GM12878 (cell line): ENCODE measurements at regions not wholly inside any gene's neighbourhood (a gene's known extent, or its start where the extent isn't known, plus 50 kb on each side); places are given as distances from the start of the nearest gene placed in this dataset.

Experiments used
- ATAC-seq: fragments of 200-7000 bp; cut with Tn5 transposase; 3 replicates; pipeline ENCODE4 v1.9.1; 2020; ENCODE audit warnings: mild to moderate bottlenecking, moderate library complexity
- BruUV-seq: library from RNA; stranded (reverse); fragments of 400-500 nt; replicated peaks from 2 replicates; lab custom pipeline; 2021; lab: Mats Ljungman, UMichigan
- CTCF ChIA-PET: fragments of 300-600 bp; sonication (Branson Sonifier 250); formaldehyde crosslinking; extraction: SDS; loops from one replicate; lab custom pipeline; 2021; ENCODE audit warnings: inconsistent platforms; lab: Yijun Ruan, JAX
- POLR2A ChIA-PET: fragments of 350-600 bp; formaldehyde crosslinking; extraction: SDS; loops from one replicate; lab custom pipeline; 2021; ENCODE audit warnings: inconsistent platforms; lab: Charles Lee
- RAD21 ChIA-PET: fragments of 300-600 bp; sonication (Branson Sonifier 250); formaldehyde crosslinking; loops from one replicate; lab custom pipeline; 2023; ENCODE audit warnings: antibody characterized with exemption; ENCODE audit not compliant: unreplicated experiment; lab: Charles Lee
- SMC1A ChIA-PET: fragments of 300-600 bp; sonication (Branson Sonifier 250); formaldehyde crosslinking; loops from one replicate; lab custom pipeline; 2023; ENCODE audit not compliant: unreplicated experiment, uncharacterized antibody; lab: Charles Lee
- DNase-seq: peaks from one replicate; pipeline ENCODE4 v3.0.0-alpha.2; 2011; ENCODE audit warnings: low read depth, low spot score
- FAIRE-seq: peaks from 3 replicates; lab custom pipeline; 2011; peaks lifted over from hg19 to GRCh38; lab: Jason Lieb, UNC
- H2AFZ ChIP-seq: 2 replicates; pipeline ENCODE4 v1.6.0; 2011; ENCODE audit warnings: low read depth, low read length, control low read depth; ENCODE audit not compliant: control insufficient read depth
- H3K27ac ChIP-seq: 2 replicates; pipeline ENCODE4 v1.5.1; 2011; ENCODE audit warnings: control low read depth; ENCODE audit not compliant: control insufficient read depth, insufficient read depth
- H3K27me3 ChIP-seq, 2 experiments: replicated peaks in 1 of 2; 2 replicates each; pipeline versions ENCODE4 v1.6.0 to v1.6.1; 2011; ENCODE audit warnings: low read length in 1 of 2; ENCODE audit not compliant: control insufficient read depth in 2 of 2, insufficient read depth in 2 of 2
- H3K36me3 ChIP-seq, 2 experiments: 2 replicates each; pipeline ENCODE4 v1.5.1; 2011; ENCODE audit warnings: low read length in 1 of 2; ENCODE audit not compliant: control insufficient read depth in 2 of 2, insufficient read depth in 2 of 2
- H3K4me1 ChIP-seq: 2 replicates; pipeline ENCODE4 v1.6.1; 2011; ENCODE audit warnings: mild to moderate bottlenecking, low read length, moderate library complexity, mixed read lengths; ENCODE audit not compliant: control insufficient read depth, insufficient read depth
- H3K4me2 ChIP-seq: 2 replicates; pipeline ENCODE4 v1.6.0; 2011; ENCODE audit warnings: control low read depth; ENCODE audit not compliant: control insufficient read depth, insufficient read depth
- H3K4me3 ChIP-seq: fragments of 200-600 bp; sonication (generic); 2 replicates; pipeline ENCODE4 v1.5.1; 2016
- H3K79me2 ChIP-seq: 2 replicates; pipeline ENCODE4 v1.6.0; 2011; ENCODE audit warnings: low read length; ENCODE audit not compliant: control insufficient read depth, insufficient read depth
- H3K9ac ChIP-seq: 2 replicates; pipeline ENCODE4 v1.8.0; 2011; ENCODE audit warnings: low read length, control low read depth, mixed read lengths; ENCODE audit not compliant: control insufficient read depth, insufficient read depth
- H3K9me3 ChIP-seq: replicated peaks from 3 replicates; pipeline ENCODE4 v1.5.1; 2011; ENCODE audit warnings: mild to moderate bottlenecking, low read length; ENCODE audit not compliant: control insufficient read depth, insufficient read depth
- H4K20me1 ChIP-seq: 2 replicates; pipeline ENCODE4 v1.6.0; 2011; ENCODE audit not compliant: control insufficient read depth, insufficient read depth
- ASH2L ChIP-seq: fragments of 300-600, 200-600 bp; sonication (generic); IDR thresholded peaks from 2 replicates; pipeline ENCODE4 v1.6.1; 2017; ENCODE audit warnings: low read depth, mild to moderate bottlenecking, borderline replicate concordance
- ATF7 ChIP-seq: fragments of 450-650 bp; IDR thresholded peaks from 2 replicates; pipeline ENCODE4 v1.6.1; 2016; ENCODE audit warnings: low read depth, mild to moderate bottlenecking
- CBX5 ChIP-seq: sonication (generic); IDR thresholded peaks from 2 replicates; pipeline ENCODE4 v1.6.1; 2016; ENCODE audit warnings: low read depth, moderate library complexity, mild to moderate bottlenecking, inconsistent platforms
- CEBPB ChIP-seq, 2 experiments: fragments of 150-350 bp in 1 of 2; IDR thresholded peaks; 2 replicates each; pipeline ENCODE4 v1.6.1; 2012 to 2014; ENCODE audit warnings: low read depth in 2 of 2, low read length in 2 of 2, borderline replicate concordance in 1 of 2, inconsistent platforms in 1 of 2
- CHD4 ChIP-seq: fragments of 200-600 bp; sonication (generic); IDR thresholded peaks from 2 replicates; pipeline ENCODE4 v1.6.1; 2016; ENCODE audit warnings: mild to moderate bottlenecking
- ESRRA ChIP-seq: IDR thresholded peaks from 2 replicates; pipeline ENCODE4 v1.6.1; 2012; ENCODE audit warnings: mild to moderate bottlenecking, low read length, improper control_type of control experiment
- ETV6 ChIP-seq, 2 experiments: fragments of 450-650 bp in 1 of 2; IDR thresholded peaks in 1 of 2; conservative IDR thresholded peaks in 1 of 2; 2 replicates each; pipeline ENCODE4 v1.6.1; 2014; ENCODE audit warnings: antibody characterized with exemption in 1 of 2, borderline replicate concordance in 1 of 2, low read depth in 1 of 2, mild to moderate bottlenecking in 1 of 2, moderate library complexity in 1 of 2
- FOXK2 ChIP-seq: fragments of 450-650 bp; IDR thresholded peaks from 2 replicates; pipeline ENCODE4 v1.6.1; 2017; ENCODE audit warnings: mild to moderate bottlenecking, moderate library complexity
- GABPA ChIP-seq: IDR thresholded peaks from 2 replicates; pipeline ENCODE4 v1.6.1; 2014; ENCODE audit warnings: antibody characterized with exemption, low read depth, mild to moderate bottlenecking, inconsistent platforms
- HDAC6 ChIP-seq: fragments of 200-600 bp; sonication (generic); IDR thresholded peaks from one replicate; pipeline ENCODE4 v1.8.0; 2017; ENCODE audit warnings: antibody characterized with exemption; ENCODE audit not compliant: unreplicated experiment
- JUNB ChIP-seq: IDR thresholded peaks from 2 replicates; pipeline ENCODE4 v1.6.1; 2016; ENCODE audit warnings: antibody characterized with exemption, mild to moderate bottlenecking
- KLF5 ChIP-seq: fragments of 450-650 bp; IDR thresholded peaks from 2 replicates; pipeline ENCODE4 v1.6.1; 2014; ENCODE audit warnings: mild to moderate bottlenecking; ENCODE audit not compliant: partially characterized antibody
- NR2C1 ChIP-seq: fragments of 450-650 bp; IDR thresholded peaks from 2 replicates; pipeline ENCODE4 v1.6.1; 2017; ENCODE audit warnings: antibody characterized with exemption, mild to moderate bottlenecking, moderate library complexity
- RAD51 ChIP-seq: fragments of 450-650 bp; IDR thresholded peaks from 2 replicates; pipeline ENCODE4 v1.6.1; 2016; ENCODE audit warnings: moderate library complexity, mild to moderate bottlenecking, inconsistent platforms
- RBBP5 ChIP-seq: fragments of 200-600 bp; sonication (generic); conservative IDR thresholded peaks from 2 replicates; pipeline ENCODE4 v1.6.1; 2016
- SPI1 ChIP-seq: IDR thresholded peaks from 2 replicates; pipeline ENCODE4 v1.6.1; 2011; ENCODE audit warnings: low read depth, mild to moderate bottlenecking, low read length, moderate library complexity, borderline replicate concordance; ENCODE audit not compliant: insufficient read depth
- WRNIP1 ChIP-seq: IDR thresholded peaks from 2 replicates; pipeline ENCODE4 v1.6.1; 2011; ENCODE audit warnings: low read depth, low read length, improper control_type of control experiment, borderline replicate concordance
- WGBS: methylation state at CpG from one replicate; pipeline ENCODE4 v1.1.6; 2016; ENCODE audit warnings: low lambda C conversion rate; ENCODE audit not compliant: insufficient replicate concordance, insufficient coverage; ENCODE audit errors: missing lambda C conversion rate; 5-methylcytosine and 5-hydroxymethylcytosine counted together
- in situ Hi-C: fragments of 300-500 bp; cut with MboI; formaldehyde crosslinking; loops from 9 replicates; pipeline ENCODE4 v1.14.3; 2018; ENCODE audit warnings: mixed read lengths
- intact Hi-C: fragments of 100-400 bp; cut with micrococcal nuclease; formaldehyde crosslinking; loops from one replicate; pipeline ENCODE4 v1.14.2; 2022; ENCODE audit not compliant: unreplicated experiment
- TF ChIP-seq, protein P1 (sequence below): fragments of 450-650 bp; IDR thresholded peaks from 2 replicates; pipeline ENCODE4 v1.6.1; 2017; ENCODE audit warnings: mild to moderate bottlenecking, low read depth, inconsistent platforms; ENCODE audit not compliant: poor library complexity, severe bottlenecking

DNA sequence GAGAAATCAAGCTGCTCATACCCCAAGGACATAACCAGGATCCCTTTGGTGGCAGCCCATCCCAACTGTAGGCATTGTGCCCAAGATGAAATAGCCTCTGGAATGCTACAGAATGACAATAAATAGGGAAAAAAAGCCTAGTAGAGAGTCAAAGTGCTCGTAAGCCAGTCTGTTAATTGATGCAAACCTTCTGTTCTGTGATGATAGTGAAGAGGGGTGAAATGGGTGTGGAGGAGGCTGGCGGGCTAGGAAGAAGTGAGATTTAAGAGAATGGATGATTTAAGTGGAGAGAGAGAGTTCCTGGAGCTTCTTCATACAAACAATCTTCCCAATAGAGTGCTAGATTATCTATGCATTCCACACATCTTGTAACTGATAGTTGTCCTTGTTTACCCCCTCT lies 301.0 kb upstream of the PCSK5 start:
- SMC1A ChIA-PET = no interaction called here
- POLR2A ChIA-PET = no interaction called here
- H3K4me2 ChIP-seq = no peak overlapping the region
- no peak overlapping the region for H3K27ac ChIP-seq
- no peak overlapping the region for H3K9ac ChIP-seq
- no TSS peak for BruUV-seq
- CTCF ChIA-PET = no interaction called here
- 0% methylated on average over 2 of the region's 2 CpGs for WGBS
- ATAC-seq (no peak), FAIRE-seq (no peak), DNase-seq (no peak)
- H3K36me3 ChIP-seq = no peaks in the 10 kb centered on the region
- RAD21 ChIA-PET = no interaction called here
- H3K79me2 ChIP-seq = no peaks in the 10 kb centered on the region
- H4K20me1 ChIP-seq = no peaks in the 10 kb centered on the region
- no peak for TF ChIP-seq RAD51
- no peak for TF ChIP-seq JUNB
- H3K9me3 ChIP-seq = no peaks in the 10 kb centered on the region
- intact Hi-C loops = no loop called here
- no peak overlapping the region for H2AFZ ChIP-seq
- H3K4me1 ChIP-seq = no peaks in the 10 kb centered on the region
- no peak overlapping the region for H3K4me3 ChIP-seq
- in situ Hi-C loops = no loop called here
- no peaks in the 10 kb centered on the region for H3K27me3 ChIP-seq

DNA sequence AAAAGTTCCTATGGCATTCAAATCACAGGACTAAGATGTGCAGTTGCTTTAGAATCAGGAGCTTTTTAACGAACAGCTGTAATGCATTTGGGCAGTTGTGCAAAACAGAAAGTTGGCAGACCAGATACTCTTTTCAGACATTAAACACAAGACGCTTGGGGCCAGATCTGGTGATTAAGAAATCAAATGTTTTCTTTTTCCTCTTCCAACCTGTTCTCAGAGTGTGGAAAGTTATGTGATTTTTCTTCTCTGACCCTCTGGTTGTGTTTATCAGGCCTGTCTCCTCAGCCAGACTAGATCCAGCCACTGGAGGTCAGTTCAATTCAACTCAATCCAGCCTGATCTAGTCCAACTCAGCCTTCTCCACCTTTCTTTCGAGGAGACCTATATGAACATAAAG lies 298.5 kb upstream of the PCSK5 start:
- RAD21 ChIA-PET = no interaction called here
- BruUV-seq = no TSS peak
- Histone ChIP-seq H3K9me3 (no peaks in the 10 kb centered on the region), H3K9ac (no peak overlapping the region), H3K27ac (no peak overlapping the region), H3K4me3 (no peak overlapping the region), H3K36me3 (no peaks in the 10 kb centered on the region), H3K4me1 (no peaks in the 10 kb centered on the region), H3K27me3 (no peaks in the 10 kb centered on the region), H2AFZ (no peak overlapping the region), H4K20me1 (no peaks in the 10 kb centered on the region), H3K4me2 (no peak overlapping the region), H3K79me2 (no peaks in the 10 kb centered on the region)
- POLR2A ChIA-PET = no interaction called here
- FAIRE-seq (no peak), DNase-seq (no peak), ATAC-seq (no peak)
- SMC1A ChIA-PET = interaction anchor here (1.3 kb wide), 1 partner anchor 12 kb away, joined by 3 read pairs; no protein-coding TSS in a partner anchor
- intact Hi-C loops (loop anchor here (5.0 kb wide), 1 partner anchor 325 kb away; no protein-coding TSS in a partner anchor), in situ Hi-C loops (no loop called here)
- WGBS = 0% methylated on average over 3 of the region's 3 CpGs
- CTCF ChIA-PET = no interaction called here
- TF ChIP-seq, protein P1, sequence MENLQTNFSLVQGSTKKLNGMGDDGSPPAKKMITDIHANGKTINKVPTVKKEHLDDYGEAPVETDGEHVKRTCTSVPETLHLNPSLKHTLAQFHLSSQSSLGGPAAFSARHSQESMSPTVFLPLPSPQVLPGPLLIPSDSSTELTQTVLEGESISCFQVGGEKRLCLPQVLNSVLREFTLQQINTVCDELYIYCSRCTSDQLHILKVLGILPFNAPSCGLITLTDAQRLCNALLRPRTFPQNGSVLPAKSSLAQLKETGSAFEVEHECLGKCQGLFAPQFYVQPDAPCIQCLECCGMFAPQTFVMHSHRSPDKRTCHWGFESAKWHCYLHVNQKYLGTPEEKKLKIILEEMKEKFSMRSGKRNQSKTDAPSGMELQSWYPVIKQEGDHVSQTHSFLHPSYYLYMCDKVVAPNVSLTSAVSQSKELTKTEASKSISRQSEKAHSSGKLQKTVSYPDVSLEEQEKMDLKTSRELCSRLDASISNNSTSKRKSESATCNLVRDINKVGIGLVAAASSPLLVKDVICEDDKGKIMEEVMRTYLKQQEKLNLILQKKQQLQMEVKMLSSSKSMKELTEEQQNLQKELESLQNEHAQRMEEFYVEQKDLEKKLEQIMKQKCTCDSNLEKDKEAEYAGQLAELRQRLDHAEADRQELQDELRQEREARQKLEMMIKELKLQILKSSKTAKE = no peak
- TF ChIP-seq CBX5 (no peak), NR2C1 (no peak), FOXK2 (no peak), ETV6 (conservative IDR thresholded peaks at IDR 0.05 in 1 of 2, IDR thresholded peaks at IDR 0.05 in 1 of 2; ENCODE audit: borderline replicate concordance in 1 of 2, low read depth in 1 of 2) (no peak), RBBP5 (no peak), KLF5 (no peak), GABPA (no peak), CHD4 (no peak), HDAC6 (no peak), ASH2L (no peak), ESRRA (no peak), WRNIP1 (no peak), SPI1 (no peak), ATF7 (no peak), CEBPB (IDR thresholded peaks at IDR 0.05; ENCODE audit: borderline replicate concordance in 1 of 2, low read depth in 2 of 2, low read length in 2 of 2) (no peak)
